AG08395 (cell line): ENCODE measurements at regions not wholly inside any gene's neighbourhood (a gene's known extent, or its start where the extent isn't known, plus 50 kb on each side); places are given as distances from the start of the nearest gene placed in this dataset.
"Not testable (repeated sequence)": the region's sequence is repeated elsewhere in the genome, so short reads cannot be mapped to it uniquely, and the experiment has no call there.

Experiments
- DNase-seq: peaks from one replicate; pipeline ENCODE4 v3.0.0; 2012; ENCODE audit warnings: mixed read lengths, low spot score

DNA sequence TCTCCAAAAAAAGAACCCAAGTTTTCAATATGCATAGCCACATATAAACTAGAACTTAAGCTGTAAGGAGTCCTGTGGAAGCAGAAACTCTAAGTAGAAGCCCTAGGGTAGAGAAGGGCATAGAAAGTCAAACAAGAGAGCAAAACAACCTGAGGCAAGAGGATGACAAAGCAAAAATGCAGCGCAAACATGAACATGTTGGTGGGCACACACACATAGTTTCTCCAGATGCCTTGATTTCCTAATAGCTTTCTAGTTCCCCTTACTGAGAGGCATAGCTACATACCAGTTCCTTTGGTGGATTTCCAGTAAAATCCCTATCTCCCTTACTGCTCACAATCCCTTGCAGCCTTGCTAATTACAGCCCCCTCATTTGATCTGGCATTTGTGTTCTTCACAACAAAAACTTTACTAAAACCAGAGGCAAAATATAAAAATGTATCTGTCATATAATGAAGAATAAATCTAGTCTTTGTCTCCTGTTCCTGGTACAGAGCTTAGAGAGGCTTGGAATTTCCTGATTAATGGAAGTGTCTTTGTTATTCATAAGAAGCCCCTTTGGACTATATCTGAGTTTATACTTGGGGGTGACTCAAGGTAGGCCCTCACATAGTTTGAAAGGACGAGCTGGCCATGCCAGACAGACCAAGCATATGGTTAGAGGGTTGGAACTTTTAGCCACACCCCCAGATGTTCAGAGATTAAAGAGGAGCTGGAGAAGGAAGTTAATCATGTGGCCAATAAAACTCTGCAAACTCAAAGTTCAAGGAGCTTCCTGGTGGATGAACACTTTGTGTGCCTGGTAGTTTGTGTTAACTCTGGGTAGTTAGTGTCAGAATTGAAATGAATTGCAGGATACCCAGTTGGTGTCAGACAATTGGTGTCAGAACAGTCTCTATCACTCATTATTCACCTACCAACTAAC, 52.7 kb upstream of the ZCCHC13 start:
- DNase-seq: peak; percentile 24

DNA sequence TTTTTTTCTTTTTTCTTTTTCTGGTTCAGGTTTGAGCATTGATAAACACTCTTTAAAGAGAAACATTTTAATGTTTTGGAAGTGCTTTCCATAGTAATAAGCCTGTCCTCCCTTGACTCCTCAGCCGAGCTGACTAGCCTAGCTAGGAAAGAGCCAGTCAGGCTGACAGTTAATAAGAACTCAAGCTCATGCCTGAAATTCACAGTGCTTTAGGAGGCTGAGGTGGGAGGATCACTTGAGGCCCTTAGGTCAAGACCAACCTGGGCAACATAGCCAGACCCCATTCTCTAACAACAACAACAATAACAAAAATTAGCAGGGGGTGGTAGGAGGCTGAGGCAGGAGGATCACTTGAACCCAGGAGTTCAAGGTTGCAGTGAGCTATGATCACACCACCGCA, 53.4 kb upstream of the ZCCHC13 start:
- no peak for DNase-seq

DNA sequence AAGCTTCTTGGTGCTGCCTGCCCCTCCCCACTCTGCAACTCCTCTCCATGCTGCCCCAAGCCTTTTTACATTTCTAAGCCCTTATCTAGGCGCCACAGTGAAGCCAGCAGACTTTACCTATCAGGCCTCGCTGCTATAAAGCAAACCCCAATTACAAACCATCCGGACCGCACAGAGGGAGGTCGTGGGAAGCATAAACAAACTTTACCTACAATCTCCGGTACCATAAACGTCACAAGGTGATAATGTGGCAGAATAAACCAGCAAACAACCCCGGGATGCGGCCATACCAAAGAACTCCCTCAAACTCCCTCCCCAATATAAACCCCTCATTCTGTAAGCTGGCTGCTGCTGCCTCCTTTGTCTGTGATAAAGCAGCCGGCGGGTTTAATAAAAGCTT, 54.0 kb upstream of the ZCCHC13 start:
- DNase-seq: no peak

DNA sequence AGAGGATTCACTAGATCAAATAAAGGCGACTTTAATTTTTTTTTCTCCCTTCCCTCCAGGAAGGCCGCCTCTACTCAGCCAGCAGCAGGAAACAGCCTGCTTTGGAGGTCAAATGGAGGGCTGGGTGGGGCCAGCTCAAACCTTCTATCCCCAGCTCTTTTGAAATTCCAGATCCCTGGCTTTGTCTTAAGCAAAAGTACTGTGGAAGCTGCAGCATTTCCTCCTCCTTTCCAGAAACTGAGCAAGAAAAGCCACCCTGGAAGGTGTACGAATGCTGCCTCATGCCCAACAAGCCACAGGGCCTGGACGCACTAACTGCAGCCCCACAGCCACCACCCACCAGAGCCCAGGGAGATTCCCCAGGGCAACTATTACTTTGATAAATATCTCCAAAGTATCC, 55.1 kb upstream of the ZCCHC13 start:
- DNase-seq: no peak

DNA sequence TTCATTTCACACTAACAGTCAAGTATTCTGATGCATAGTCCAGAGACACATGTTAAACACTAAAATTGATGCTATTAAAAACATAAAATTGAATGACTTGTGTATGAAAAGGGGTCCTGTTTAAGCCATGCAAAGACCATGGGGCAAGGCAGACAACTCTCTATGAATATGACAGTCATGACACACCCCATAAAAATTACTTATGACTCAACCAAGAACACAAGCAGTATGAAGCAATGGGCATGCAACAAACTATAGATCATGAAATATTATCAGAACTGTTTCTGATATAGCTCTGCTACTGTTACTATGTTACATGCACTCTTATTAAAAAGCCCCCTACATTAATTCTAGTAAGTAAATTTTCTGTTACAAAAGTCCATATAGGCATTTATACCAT, 57.5 kb upstream of the ZCCHC13 start:
- no peak for DNase-seq

DNA sequence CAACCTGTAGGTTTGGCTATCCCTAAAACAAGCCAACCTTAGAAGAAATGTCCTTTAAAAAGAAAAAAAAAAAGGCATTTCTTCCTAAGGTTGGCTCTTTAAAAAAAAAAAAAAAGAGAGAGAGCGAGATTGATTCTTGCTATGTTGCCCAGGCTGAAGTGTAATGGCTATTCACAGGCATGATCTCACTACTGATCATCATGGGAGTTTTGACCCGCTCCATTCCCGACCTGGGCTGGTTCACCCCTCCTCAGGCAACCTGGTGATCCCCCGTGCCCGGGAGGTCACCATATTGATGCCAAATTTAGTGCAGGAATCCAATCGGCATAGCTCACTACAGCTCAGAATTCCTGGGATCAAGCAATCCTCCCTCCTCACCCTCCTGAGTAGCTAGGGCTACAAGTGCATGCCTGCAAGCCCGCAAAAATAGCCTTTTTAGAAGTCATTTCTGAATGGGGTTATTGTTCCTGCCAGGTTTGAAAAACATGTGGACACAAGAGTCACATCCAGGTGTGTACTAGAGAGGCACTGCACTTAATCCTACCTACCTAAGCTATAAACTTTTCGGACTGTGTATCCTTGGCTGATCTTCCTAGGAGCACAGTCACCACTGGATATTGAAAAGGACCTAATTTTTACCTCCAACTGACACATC, 61.4 kb upstream of the ZCCHC13 start:
- DNase-seq: no peak

DNA sequence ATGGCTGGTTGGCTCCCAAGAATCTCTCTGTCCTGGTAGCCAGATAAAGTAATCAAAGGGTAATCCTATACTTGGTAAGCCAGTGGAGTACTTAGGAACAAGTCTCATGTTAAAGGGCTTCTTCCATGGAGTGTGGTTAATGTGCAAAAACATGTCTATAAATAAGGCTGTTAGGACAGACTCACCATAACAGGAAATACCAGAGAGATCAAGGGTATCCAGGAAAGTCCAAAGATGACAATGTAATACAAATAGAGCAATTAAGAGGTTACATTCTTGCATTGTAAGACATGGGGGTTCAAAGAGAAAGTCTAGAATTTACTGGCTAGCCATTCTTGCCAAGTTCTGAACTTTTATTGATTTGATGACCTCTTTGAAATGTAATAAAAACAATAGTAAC, 61.9 kb upstream of the ZCCHC13 start:
- peak; percentile 48 for DNase-seq

DNA sequence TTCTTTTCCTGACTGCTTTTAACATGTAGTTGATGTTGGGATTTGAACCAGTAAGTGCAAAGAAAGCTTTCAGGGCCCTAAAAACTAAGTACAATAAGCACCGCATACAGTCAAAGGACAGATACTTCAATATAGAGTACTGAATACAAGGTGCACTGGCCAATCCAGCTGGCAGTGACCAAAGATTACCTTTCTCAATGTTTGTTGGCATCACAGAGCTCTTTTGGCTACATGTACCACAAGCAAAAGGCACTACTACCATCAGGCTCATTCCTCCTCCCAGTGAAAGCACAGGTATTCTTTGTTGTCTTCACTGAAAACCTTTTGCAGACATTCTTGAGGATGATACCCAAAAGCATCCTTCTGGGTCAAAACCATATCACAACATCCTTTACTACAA, 65.2 kb upstream of the ZCCHC13 start:
- DNase-seq: no peak

DNA sequence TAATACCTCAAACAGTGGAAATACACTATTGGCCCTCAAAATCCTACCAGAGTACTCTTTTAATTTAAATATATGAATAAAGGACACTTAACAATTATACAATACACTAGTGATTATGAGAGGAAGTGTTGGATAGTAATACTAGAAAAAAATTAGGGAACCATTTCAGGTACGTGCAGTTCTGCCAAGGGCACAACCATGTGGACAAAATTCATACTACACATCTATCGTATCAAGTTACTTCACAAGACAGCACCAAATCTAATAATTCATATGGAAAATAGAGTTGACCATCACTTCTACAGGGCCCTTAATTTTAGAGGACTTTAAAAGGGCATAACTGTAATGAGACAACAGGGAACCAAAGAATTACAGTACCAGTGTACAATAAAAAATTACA, 69.2 kb upstream of the ZCCHC13 start:
- no peak for DNase-seq

DNA sequence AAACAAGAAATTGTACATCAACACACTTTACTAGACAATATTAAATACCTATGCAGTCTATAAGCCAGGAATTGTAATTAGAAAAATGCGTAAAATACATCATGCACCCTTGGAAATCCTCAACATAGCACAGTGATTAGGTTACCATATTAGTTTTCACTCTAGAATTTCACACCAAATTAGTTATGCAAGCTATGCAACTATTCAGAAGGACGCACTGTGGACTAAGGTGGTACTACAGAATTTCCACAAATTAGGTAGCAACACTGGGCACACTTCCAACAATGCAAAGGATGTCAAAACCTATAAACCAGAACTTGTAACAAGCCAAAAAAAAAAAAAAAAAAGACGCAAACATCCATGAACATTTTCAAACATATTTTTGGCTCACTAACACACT, 71.1 kb upstream of the ZCCHC13 start:
- no peak for DNase-seq

DNA sequence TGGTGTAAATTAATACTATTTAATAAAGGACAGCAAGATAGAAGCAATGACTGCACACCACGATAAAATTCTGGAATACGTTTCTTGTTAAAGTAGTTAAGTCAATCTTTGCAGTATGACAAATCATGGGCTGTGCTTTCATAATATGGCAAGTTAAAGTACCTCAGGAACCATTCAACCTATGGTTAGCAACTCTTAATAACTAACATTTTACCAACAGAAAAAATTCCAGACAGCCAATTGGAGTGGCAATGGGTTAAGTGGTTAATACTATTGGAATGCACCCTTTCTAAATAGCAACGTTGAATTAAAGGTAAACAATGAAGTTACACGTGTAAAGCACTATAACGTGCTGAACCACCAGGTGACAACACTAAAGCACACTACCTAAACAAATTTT, 72.4 kb upstream of the ZCCHC13 start:
- DNase-seq: no peak

DNA sequence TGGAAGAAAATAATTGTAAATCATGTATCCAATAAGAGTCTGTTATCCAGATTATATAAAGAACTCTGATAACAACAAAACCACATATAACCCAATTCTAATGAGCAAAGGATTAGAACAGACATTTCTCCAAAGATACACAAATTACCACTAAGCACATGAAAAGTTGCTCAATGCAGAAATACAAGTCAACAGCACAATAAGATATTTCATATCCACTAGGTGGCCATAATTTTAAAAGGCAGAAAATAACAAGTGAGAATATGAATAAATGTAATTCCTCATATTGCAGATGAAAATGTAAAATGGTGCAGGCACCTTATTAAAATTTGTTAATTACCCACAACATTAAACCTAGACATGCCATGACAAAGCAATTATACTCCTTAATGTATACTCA, 73.9 kb upstream of the ZCCHC13 start:
- DNase-seq: no peak

DNA sequence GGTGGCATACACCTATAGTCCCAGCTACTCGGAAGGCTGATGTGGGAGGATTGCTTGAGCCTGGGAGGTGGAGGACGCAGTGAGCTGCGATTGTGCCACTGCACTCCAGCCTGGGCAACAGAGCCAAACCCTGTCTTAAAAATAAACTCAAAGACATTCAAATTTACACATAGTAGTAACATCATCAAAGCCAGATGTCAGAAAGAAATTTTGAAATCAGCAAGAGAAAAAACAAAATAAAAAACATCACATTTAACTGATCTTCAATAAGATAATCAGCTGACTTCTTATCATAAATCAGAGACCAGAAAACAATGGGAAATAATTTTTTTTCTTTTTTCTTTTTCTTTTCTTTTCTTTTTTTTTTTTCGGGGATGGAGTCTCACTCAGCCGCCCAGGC, 78.9 kb upstream of the ZCCHC13 start:
- no peak for DNase-seq

DNA sequence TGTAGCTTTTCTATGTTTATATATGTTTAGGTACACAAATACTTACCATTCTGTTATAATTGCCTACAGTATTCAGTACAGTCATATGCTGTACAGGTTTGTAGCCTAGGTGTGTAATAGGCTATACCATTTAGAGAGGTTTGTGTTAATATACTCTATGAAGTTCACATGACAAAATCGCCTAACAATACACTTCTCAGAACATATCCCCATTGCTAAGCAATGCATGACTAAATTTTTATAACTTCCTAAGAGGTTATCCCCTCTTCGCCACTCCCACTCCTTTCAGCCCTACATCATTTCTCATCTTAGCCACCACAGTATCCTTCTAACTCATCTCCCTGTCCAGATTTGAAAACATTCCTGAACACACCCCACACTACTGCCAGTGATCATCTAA, 83.7 kb upstream of the ZCCHC13 start:
- DNase-seq: no peak

DNA sequence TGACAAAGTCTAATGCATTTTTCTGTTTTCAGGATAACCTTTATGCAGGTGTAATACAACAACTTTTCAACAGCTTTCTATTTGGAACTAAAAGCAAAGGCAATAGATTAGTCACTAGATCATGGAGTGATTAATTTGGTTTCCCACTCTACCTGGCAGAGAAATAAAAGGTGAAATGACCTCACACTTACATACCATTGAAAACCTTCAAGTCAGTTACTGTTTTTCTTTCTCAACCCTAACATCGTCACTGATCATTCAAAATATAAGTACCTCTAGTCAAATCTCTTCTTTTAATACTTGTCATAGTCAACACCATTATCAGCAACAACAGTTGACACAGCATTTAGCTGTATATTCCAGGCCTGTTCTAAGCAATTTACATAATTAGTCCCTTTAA, 85.1 kb upstream of the ZCCHC13 start:
- no peak for DNase-seq

DNA sequence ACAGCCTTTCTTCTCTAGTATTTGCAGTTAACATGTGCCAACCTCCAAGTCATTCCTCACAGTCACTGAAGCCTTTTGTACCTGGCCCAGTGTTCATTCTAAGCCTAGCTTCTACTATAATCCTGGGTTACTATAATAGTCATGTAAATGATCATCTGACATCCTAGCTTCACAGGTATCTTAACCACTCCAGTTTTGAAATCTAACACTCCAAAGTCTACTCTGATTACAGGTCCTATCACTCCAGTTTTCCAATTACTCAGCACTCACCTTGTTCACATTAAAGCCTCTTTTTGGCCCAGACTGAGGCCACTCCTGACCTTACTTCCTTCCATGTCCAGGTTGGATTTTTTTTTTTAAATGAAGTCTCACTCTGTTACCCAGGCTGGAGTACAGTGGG, 87.6 kb upstream of the ZCCHC13 start:
- DNase-seq: no peak

DNA sequence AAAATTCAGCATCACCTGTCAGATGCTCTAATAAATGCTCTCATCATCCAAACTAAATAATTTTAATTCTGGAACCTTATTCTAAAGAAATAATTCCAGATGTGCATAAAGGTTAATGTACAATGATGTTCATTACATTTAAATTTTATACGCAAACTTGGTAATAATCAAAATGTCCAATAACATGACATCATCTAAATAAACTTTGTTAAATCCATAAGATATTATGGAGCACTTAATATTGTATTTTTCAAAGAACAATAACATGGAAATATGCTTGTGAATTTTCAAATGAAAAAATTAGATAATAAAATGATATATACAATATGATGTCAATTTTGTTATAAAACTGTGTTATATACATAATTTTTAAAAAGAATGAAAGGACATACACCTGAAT, 92.1 kb upstream of the ZCCHC13 start:
- DNase-seq: no peak

DNA sequence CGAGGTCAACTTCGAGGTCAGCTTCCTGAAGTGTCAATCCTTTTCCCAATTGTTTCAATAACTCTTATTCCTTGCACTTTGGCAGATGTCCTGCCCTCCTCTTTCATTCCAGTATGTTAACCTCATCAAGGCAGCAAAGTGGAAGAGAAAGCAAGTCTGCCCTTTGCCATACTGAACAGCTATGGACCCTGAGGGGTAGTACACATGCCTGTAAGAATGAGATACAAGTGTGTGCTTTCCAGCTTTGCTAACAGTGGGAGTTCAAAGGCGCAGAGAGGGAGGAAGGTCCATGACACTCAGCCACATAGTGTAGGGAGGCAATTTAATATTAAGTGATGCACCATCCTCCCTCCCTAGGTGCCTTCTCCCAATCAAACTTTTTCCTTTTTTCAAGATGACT, 96.4 kb upstream of the ZCCHC13 start:
- DNase-seq: no peak

DNA sequence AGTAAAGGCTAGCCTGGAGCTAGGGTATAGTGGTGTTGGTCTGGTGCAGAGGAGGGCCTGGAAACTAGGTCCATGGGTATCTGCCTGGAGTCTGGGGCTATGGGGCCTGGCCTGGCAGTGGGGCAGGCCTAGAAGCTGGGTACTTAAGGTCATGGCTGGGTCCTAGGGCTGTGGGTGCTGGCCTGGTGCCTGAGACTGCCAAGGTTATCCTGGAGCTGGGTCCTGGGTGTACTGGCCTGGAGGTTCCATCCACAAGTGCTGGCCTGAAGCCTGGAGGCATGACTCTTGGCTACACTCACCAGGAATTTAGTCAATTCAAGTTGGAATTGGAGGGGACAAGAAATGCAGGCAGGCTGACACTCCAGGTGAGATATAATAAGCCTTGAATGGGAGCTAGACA, 108.4 kb upstream of the ZCCHC13 start:
- DNase-seq: no peak

DNA sequence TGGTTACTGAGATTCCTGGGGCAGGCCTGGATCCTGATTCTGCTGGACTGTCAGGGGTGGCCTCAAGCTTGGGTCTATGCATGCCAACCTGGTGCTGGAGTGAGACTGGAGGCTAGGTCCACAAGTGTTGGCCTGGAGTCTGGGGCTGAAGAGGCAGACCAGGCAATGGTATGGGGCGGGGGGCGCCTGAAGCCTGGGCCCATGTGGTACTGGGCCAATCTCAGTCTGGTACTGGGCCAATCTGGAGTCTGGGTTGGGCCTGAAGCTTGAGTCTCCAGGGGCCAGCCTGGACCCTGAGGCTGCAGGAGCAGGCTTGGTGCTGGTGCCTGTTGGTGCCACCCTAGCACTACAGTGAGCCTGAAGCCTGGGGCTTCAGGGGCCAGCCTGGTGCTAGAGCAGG, 108.9 kb upstream of the ZCCHC13 start:
- DNase-seq: no peak

DNA sequence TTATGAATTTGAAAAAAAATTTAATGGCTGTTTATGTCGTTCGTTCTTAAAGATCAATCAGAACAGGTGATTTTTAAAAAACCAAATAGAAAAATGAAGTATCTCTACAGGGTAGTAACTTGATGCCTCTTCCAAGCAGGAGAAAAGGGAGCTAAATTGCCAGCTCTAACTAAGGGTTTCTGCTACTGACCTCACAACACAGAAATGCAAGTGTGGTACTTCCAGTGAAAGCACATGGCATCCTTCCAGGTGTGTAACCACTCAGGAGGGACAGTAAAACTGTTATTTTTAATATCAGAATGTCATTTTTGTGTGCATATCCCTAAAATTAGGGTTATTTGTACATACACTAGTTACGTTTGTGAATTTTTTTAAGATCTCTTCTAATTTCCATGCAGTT, 116.8 kb upstream of the ZCCHC13 start:
- DNase-seq: no peak

DNA sequence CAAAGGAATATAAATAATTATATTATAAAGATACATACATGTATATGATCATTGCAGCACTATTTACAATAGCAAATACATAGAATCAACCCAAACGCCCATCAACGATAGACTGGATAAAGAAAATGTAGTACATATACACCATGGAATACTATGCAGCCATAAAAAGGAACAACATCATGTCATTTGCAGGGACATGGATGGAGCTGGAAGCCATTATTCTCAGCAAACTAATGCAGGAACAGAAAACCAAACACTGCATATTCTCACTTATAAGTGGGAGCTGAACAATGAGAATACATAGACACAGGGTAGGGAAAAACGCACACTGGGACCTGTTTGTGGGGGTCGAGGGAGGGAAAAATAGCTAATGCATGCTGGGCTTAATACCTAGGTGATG, 120.9 kb upstream of the ZCCHC13 start:
- not testable (repeated sequence) for DNase-seq

DNA sequence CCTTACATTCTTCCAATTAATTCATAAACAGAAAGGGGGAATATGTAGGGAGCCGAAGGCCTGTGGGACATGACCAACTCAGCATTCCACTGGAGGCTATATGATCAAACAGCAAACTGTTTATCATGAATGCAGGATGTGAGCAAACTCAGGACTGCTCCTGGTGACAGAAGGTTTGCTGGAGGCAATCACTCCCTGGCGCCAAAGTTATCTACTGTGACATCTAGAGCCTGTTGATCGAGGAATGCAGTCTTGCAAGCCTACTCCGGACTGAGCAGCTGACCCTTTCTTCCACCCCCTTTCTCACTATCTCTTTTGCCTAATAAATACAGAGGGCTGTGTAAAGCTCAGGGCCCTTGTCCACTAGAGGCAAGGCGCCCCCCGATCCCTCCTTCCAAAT, 122.0 kb upstream of the ZCCHC13 start:
- DNase-seq: not testable (repeated sequence)

DNA sequence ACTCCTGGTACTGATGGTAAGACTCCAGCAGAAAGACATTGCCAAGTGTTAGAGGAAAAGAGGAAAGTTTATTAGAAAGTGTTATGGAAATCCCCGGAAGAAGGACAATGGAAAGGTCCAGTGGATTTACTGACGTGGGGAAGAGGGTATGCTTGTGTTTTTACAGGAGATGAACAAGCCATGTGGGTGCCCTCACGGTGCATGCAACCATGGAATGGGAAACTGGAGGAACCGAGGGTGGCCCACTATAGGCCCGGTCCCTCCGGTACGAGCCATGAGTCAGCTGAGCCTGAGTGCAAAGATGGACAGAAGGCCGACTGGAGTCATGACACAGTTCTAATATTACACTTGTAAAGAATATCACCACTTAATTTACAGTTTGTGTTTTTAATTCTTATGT, 123.3 kb upstream of the ZCCHC13 start:
- no peak for DNase-seq
